B cell (primary cell): ENCODE measurements at regions not wholly inside any gene's neighbourhood (a gene's known extent, or its start where the extent isn't known, plus 50 kb on each side); places are given as distances from the start of the nearest gene placed in this dataset.

Source experiments
- EZH2 ChIP-seq: IDR thresholded peaks from 2 replicates; pipeline ENCODE4 v1.6.1; 2012; ENCODE audit warnings: borderline replicate concordance, low read depth, mild to moderate bottlenecking, moderate library complexity, low read length; ENCODE audit not compliant: insufficient read depth, poor library complexity, severe bottlenecking
- TF ChIP-seq, protein P1 (sequence below): fragments of 200-600 bp; IDR thresholded peaks from one replicate; pipeline ENCODE4 v1.8.0; 2022; ENCODE audit warnings: antibody characterized with exemption, mild to moderate bottlenecking

DNA sequence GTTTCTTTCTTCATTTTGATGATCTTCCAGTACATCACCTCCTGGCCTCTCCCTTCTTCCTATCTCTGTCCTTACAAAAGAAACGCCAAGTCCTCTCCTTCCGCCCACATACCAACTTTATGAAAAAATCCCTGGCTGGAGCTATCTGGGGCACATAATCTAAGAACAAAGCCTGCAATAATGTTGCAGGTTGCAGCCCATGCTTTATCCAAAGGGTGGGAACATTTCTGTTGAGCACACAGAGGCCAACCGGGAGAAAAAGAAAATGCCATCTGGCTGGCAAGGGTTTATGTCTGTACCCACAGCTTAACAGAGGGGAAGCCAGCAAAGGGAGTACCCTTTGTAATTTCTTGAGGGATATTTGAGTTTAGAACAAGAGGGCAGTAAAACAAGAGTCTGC lies 409.6 kb downstream of the SOX9 start:
- TF ChIP-seq, protein P1, sequence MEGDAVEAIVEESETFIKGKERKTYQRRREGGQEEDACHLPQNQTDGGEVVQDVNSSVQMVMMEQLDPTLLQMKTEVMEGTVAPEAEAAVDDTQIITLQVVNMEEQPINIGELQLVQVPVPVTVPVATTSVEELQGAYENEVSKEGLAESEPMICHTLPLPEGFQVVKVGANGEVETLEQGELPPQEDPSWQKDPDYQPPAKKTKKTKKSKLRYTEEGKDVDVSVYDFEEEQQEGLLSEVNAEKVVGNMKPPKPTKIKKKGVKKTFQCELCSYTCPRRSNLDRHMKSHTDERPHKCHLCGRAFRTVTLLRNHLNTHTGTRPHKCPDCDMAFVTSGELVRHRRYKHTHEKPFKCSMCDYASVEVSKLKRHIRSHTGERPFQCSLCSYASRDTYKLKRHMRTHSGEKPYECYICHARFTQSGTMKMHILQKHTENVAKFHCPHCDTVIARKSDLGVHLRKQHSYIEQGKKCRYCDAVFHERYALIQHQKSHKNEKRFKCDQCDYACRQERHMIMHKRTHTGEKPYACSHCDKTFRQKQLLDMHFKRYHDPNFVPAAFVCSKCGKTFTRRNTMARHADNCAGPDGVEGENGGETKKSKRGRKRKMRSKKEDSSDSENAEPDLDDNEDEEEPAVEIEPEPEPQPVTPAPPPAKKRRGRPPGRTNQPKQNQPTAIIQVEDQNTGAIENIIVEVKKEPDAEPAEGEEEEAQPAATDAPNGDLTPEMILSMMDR: no peak
- no peak for TF ChIP-seq EZH2
